Colonic mucosa (tissue), 4 donors: ENCODE measurements at regions not wholly inside any gene's neighbourhood (a gene's known extent, or its start where the extent isn't known, plus 50 kb on each side); places are given as distances from the start of the nearest gene placed in this dataset.

Source experiments
- DNase-seq: peaks from one replicate; pipeline ENCODE4 v3.0.0-alpha.2; 2020
- H3K27ac ChIP-seq: fragments of 200-600 bp; one replicate; pipeline ENCODE4 v1.8.0; 2021
- H3K27me3 ChIP-seq: fragments of 200-600 bp; one replicate; pipeline ENCODE4 v1.8.0; 2021
- H3K36me3 ChIP-seq: fragments of 200-600 bp; one replicate; pipeline ENCODE4 v1.8.0; 2021
- H3K4me1 ChIP-seq: fragments of 200-600 bp; one replicate; pipeline ENCODE4 v1.8.0; 2021; ENCODE audit warnings: mild to moderate bottlenecking
- H3K4me3 ChIP-seq: fragments of 200-600 bp; one replicate; pipeline ENCODE4 v1.8.0; 2021
- H3K9ac ChIP-seq, 2 donors: one replicate each; pipeline ENCODE4 v1.7.0; 2013; ENCODE audit warnings: control low read depth in 2 of 2, low read depth in 2 of 2, low read length in 2 of 2
- H3K9me3 ChIP-seq: fragments of 200-600 bp; one replicate; pipeline ENCODE4 v1.8.0; 2021
- intact Hi-C: fragments of 100-400 bp; cut with DNase I; formaldehyde crosslinking; loops from one replicate; pipeline ENCODE4 v1.14.1; 2022
- TF ChIP-seq, protein P1 (sequence below): fragments of 200-600 bp; IDR thresholded peaks from one replicate; pipeline ENCODE4 v1.8.0; 2022; ENCODE audit warnings: antibody characterized with exemption, mild to moderate bottlenecking
- donor health status: healthy.
- donor health status: DM: no; HTN: no; CAD: no.
- donor health status: DM: no; HTN: no; CAD: no.

DNA sequence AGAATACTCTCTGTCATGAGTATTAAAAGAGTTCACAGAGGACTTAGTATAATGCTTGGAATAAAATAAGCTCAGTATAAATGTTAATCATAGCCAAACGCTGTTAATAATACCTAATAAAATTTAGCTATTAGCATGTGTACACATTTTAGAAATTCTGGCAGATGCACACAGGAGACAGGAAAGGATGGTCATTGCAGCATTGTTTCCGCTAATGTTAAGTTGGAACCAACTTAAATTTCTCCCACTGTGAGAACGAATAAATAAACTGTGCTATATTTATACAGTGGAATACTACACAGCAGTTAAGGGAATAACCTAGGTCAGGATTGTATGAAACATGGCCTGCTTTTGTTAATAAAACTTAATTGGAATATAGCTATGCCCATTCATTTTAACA lies 370.4 kb upstream of the TGFBR2 start:
- TF ChIP-seq, protein P1, sequence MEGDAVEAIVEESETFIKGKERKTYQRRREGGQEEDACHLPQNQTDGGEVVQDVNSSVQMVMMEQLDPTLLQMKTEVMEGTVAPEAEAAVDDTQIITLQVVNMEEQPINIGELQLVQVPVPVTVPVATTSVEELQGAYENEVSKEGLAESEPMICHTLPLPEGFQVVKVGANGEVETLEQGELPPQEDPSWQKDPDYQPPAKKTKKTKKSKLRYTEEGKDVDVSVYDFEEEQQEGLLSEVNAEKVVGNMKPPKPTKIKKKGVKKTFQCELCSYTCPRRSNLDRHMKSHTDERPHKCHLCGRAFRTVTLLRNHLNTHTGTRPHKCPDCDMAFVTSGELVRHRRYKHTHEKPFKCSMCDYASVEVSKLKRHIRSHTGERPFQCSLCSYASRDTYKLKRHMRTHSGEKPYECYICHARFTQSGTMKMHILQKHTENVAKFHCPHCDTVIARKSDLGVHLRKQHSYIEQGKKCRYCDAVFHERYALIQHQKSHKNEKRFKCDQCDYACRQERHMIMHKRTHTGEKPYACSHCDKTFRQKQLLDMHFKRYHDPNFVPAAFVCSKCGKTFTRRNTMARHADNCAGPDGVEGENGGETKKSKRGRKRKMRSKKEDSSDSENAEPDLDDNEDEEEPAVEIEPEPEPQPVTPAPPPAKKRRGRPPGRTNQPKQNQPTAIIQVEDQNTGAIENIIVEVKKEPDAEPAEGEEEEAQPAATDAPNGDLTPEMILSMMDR: no peak
- H3K4me1 ChIP-seq: no peaks in the 10 kb centered on the region
- no peaks in the 10 kb centered on the region for H3K9me3 ChIP-seq
- intact Hi-C loops: no loop called here
- H3K9ac ChIP-seq: no peak overlapping the region
- H3K36me3 ChIP-seq: no peaks in the 10 kb centered on the region
- no peak overlapping the region for H3K27ac ChIP-seq
- H3K27me3 ChIP-seq: no peaks in the 10 kb centered on the region
- H3K4me3 ChIP-seq: no peak overlapping the region
- no peak for DNase-seq

DNA sequence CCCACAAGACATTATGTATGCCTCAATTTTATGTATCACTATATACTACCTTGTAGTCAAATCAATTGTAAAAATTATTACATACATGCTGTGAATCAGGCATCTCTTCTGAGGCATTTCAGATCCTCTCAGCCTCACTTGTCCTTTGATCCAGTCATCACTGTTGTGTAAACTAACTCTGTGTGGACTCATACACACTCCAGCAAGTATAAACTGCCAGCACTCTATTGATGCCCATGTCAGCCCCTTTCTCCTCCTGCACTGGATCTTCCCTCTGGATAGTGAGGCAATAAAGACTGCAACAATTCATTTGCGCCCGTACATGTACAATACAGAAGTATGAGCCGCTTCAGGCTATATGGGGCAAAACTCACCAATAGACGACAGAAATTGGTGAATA lies 364.7 kb upstream of the TGFBR2 start:
- Histone ChIP-seq H3K9ac (no peak overlapping the region), H3K4me3 (no peak overlapping the region), H3K36me3 (no peaks in the 10 kb centered on the region), H3K9me3 (no peaks in the 10 kb centered on the region), H3K4me1 (no peaks in the 10 kb centered on the region), H3K27ac (no peak overlapping the region), H3K27me3 (no peaks in the 10 kb centered on the region)
- intact Hi-C loops: no loop called here
- TF ChIP-seq, protein P1: no peak
- DNase-seq: no peak

DNA sequence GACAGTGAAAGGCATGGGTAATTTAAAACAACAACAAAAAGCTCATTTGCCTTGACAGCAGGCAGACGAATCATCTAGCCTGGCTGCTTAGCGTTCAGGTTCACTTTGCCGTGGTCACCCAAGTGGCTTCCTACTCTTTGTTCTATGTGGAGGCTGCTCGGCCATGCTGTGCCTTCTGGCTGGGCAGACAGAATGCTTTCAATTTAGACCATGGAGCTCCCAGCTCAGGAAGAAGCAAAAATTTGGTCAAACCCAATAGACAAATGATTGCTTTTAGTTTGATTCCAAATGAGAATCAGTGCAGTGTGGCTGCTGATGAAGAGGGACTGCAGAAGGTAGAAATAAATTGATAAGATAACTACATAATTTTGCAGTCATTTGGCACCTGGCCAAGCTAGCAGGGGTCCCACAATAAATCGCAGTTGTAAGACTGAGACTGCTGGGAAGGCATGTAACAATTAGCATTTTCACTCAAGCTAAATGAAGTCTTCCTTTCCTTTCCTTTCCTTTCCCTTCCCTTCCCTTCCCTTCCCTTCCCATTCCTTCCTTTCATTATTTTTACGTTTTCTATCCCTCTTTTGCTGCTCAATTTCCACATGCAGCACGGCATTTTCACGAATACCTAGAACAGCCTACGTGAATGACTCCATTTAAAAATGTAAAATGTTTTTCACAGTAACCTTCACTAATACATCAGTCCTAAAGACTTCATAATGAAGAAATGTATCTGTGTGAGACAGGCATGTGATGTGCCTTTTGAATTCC lies 360.4 kb upstream of the TGFBR2 start:
- no peaks in the 10 kb centered on the region for H3K4me1 ChIP-seq
- no peak overlapping the region for H3K27ac ChIP-seq
- H3K9me3 ChIP-seq: no peaks in the 10 kb centered on the region
- no peaks in the 10 kb centered on the region for H3K36me3 ChIP-seq
- no peak for DNase-seq
- no peak overlapping the region for H3K4me3 ChIP-seq
- intact Hi-C loops: no loop called here
- no peak overlapping the region for H3K9ac ChIP-seq
- H3K27me3 ChIP-seq: no peaks in the 10 kb centered on the region
- TF ChIP-seq, protein P1: no peak

DNA sequence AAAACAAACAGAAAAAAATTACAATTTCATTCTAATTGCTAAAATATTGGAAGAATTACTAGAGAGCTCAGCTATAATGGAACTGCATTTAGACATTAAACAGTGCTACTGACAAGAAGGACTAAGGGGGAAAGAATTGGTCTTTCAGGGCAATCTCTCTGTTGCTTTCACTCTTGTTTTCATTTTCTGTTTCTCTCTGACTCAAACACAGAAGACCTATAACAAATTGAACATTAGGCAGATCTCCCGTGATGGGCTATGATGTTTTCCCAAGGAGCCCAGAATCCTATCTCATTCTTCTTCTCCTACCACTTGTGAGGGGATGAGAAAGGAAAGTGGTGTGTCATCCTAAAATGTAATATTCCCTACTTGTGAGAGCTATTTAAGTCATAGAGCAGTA lies 358.0 kb upstream of the TGFBR2 start:
- Histone ChIP-seq H3K9ac (no peak overlapping the region), H3K9me3 (no peaks in the 10 kb centered on the region), H3K4me1 (no peaks in the 10 kb centered on the region), H3K27ac (no peak overlapping the region), H3K36me3 (no peaks in the 10 kb centered on the region), H3K27me3 (no peaks in the 10 kb centered on the region), H3K4me3 (no peak overlapping the region)
- intact Hi-C loops: no loop called here
- TF ChIP-seq, protein P1: no peak
- no peak for DNase-seq

DNA sequence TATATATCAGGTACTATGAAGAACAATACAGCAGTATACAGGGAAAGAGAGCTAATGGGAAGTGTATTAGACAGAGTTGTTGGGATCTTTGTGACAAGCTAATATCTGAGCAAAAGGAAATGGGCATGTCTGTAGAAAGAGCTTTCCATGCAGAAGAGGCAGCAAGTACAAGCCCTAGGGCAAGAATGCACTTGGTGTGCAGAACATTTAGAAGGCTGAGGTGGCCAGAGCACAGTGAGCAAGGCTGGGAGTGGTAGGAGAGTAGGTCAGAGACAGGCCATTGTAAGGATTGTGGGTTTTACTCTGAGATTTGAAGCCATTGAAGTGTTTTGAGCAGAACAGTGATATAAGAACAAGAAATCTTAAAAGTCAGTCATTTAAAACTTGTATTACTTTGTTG lies 353.9 kb upstream of the TGFBR2 start:
- intact Hi-C loops: no loop called here
- Histone ChIP-seq H3K4me3 (no peak overlapping the region), H3K4me1 (no peaks in the 10 kb centered on the region), H3K27me3 (no peaks in the 10 kb centered on the region), H3K36me3 (no peaks in the 10 kb centered on the region), H3K9ac (no peak overlapping the region), H3K9me3 (no peaks in the 10 kb centered on the region), H3K27ac (no peak overlapping the region)
- TF ChIP-seq, protein P1: no peak
- no peak for DNase-seq
